HFFc6 (cell line): ENCODE measurements at regions not wholly inside any gene's neighbourhood (a gene's known extent, or its start where the extent isn't known, plus 50 kb on each side); places are given as distances from the start of the nearest gene placed in this dataset.

Source experiments
- DNase-seq: peaks from one replicate; pipeline ENCODE4 v3.0.0-alpha.2; 2018
- H3K27ac Mint-ChIP-seq: 2 replicates; pipeline ENCODE4 v1.8.0; 2020; ENCODE audit warnings: mild to moderate bottlenecking, mixed read lengths
- H3K27me3 Mint-ChIP-seq: 2 replicates; pipeline ENCODE4 v1.8.0; 2021; ENCODE audit warnings: mild to moderate bottlenecking, moderate library complexity, mixed read lengths; ENCODE audit not compliant: insufficient read depth
- H3K36me3 Mint-ChIP-seq: 2 replicates; pipeline ENCODE4 v1.8.0; 2021; ENCODE audit warnings: low read depth, mixed read lengths
- H3K4me1 Mint-ChIP-seq: 2 replicates; pipeline ENCODE4 v1.8.0; 2020; ENCODE audit warnings: low read depth, mixed read lengths
- H3K4me3 Mint-ChIP-seq: 2 replicates; pipeline ENCODE4 v1.8.0; 2020; ENCODE audit warnings: mild to moderate bottlenecking, moderate library complexity, mixed read lengths
- H3K9me3 Mint-ChIP-seq: 2 replicates; pipeline ENCODE4 v1.8.0; 2020; ENCODE audit warnings: mild to moderate bottlenecking, mixed read lengths
- TF ChIP-seq, protein P1 (sequence below): fragments of 200-600 bp; sonication (generic); IDR thresholded peaks from 2 replicates; pipeline ENCODE4 v1.5.0; 2021; ENCODE audit warnings: antibody characterized with exemption, mild to moderate bottlenecking

DNA sequence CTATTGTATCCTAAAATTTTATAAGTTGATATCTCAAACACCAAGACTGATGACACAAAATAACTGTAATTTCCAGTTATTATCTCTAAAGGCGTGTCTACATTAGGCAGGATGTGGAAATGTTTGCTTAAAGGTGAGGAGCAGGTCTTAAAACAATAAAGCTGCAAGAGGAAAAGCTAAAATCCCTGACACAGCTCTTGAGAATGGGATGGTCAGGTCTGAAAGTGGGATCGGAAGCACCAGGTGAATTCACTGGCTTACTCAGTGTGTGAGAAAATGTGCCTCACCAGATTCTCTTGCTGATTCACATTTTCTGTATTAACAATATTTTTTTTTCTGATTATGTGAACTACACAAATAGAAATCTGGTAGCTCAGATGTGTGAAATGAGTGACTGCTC is 421.9 kb upstream of the ADAMTS5 start:
- no peak overlapping the region for H3K4me3 Mint-ChIP-seq
- H3K9me3 Mint-ChIP-seq = no peaks in the 10 kb centered on the region
- no peaks in the 10 kb centered on the region for H3K36me3 Mint-ChIP-seq
- no peaks in the 10 kb centered on the region for H3K4me1 Mint-ChIP-seq
- TF ChIP-seq, protein P1, sequence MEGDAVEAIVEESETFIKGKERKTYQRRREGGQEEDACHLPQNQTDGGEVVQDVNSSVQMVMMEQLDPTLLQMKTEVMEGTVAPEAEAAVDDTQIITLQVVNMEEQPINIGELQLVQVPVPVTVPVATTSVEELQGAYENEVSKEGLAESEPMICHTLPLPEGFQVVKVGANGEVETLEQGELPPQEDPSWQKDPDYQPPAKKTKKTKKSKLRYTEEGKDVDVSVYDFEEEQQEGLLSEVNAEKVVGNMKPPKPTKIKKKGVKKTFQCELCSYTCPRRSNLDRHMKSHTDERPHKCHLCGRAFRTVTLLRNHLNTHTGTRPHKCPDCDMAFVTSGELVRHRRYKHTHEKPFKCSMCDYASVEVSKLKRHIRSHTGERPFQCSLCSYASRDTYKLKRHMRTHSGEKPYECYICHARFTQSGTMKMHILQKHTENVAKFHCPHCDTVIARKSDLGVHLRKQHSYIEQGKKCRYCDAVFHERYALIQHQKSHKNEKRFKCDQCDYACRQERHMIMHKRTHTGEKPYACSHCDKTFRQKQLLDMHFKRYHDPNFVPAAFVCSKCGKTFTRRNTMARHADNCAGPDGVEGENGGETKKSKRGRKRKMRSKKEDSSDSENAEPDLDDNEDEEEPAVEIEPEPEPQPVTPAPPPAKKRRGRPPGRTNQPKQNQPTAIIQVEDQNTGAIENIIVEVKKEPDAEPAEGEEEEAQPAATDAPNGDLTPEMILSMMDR = no peak
- H3K27ac Mint-ChIP-seq = no peak overlapping the region
- DNase-seq = no peak
- H3K27me3 Mint-ChIP-seq = no peaks in the 10 kb centered on the region

DNA sequence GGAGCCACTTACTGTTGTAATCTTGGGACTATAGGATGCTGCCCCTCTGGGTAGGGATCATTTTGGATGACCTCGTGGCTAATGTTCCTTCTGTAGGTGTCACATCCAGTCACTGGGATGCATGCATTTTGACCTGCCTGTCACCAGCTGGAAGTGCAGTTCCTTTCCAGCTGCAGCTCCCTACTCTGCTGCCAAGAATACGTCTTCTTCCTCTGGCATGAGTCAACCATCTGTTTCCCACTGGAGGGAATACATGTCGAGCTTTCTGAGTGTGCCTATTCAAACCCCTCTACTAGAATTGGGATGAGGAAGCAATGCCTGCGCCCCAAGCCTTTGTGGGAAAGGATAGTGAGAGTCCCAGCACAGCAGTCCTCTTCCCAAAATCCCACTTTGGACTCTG is 415.5 kb upstream of the ADAMTS5 start:
- no peaks in the 10 kb centered on the region for H3K4me1 Mint-ChIP-seq
- TF ChIP-seq, protein P1 = no peak
- H3K27me3 Mint-ChIP-seq = no peaks in the 10 kb centered on the region; the same call in 1 of the 2 replicates
- no peaks in the 10 kb centered on the region for H3K9me3 Mint-ChIP-seq
- no peaks in the 10 kb centered on the region for H3K36me3 Mint-ChIP-seq
- no peak overlapping the region for H3K4me3 Mint-ChIP-seq
- no peak overlapping the region for H3K27ac Mint-ChIP-seq
- no peak for DNase-seq

DNA sequence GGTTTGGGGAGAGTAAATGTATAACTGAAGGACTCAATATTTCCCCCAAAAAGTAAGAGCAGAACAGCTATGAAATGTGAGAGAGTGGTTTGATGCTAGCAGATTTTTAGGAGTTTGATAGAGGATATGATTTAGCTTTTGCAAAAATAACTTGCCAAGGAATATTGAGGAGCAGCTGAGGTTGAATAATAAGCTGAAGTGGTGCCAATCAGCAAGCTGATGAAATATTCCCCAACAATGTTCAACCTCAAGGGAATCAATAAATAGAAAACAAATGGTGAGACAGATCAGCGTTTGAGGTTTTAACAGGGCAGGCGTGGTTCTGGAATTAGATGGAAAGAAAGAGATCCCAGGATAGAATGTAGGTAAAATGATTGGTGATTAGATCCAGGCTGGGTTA is 413.4 kb upstream of the ADAMTS5 start:
- Mint-ChIP-seq H3K9me3 (no peaks in the 10 kb centered on the region), H3K4me1 (no peaks in the 10 kb centered on the region), H3K27me3 (no peaks in the 10 kb centered on the region; the same call in 1 of the 2 replicates), H3K36me3 (no peaks in the 10 kb centered on the region), H3K27ac (no peak overlapping the region), H3K4me3 (no peak overlapping the region)
- no peak for DNase-seq
- TF ChIP-seq, protein P1 = no peak

DNA sequence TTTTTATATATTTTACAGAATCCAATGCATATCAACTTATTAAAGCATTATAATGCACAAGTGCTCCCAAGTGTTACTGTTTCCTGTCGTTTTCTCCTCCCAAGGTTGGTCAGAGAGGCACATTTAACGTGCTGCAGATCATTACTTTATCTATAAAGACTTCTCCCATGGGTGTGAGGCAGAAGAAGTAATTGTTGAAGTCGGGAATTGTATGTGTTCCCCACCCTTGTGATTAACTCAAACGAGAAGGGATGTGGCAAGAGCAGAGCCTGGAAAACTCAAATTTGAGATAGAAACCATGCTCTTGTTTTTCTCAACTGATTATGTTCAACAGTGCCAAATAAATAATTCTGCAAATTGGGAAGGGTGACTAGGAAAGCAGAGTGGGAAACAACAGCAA is 412.5 kb upstream of the ADAMTS5 start:
- Mint-ChIP-seq H3K27ac (no peak overlapping the region), H3K4me3 (no peak overlapping the region), H3K4me1 (no peaks in the 10 kb centered on the region), H3K27me3 (no peaks in the 10 kb centered on the region; the same call in 1 of the 2 replicates), H3K36me3 (no peaks in the 10 kb centered on the region), H3K9me3 (no peaks in the 10 kb centered on the region)
- TF ChIP-seq, protein P1 = no peak
- no peak for DNase-seq

DNA sequence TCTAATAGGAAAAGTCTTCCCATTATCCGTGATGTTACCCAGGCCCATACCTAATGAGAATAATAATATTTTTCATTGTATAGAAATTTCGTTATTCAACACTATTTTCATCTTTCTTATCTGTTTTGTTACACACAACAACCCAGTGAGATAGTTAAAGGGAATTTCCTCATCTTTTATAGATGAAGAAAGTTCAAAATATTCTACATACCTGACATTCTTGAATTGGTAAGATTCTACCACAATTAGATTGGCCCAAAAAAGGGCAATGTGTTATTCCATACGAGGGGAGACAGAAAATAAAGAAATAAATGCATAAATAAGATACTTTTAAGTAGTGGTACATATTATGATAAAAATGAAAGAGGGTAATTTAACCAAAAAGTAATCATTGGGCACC is 405.5 kb upstream of the ADAMTS5 start:
- TF ChIP-seq, protein P1 = no peak
- Mint-ChIP-seq H3K27me3 (no peaks in the 10 kb centered on the region), H3K4me3 (no peak overlapping the region), H3K36me3 (no peaks in the 10 kb centered on the region), H3K9me3 (no peaks in the 10 kb centered on the region), H3K4me1 (peaks cover 28% of the 10 kb centered on the region), H3K27ac (no peak overlapping the region)
- DNase-seq = no peak

DNA sequence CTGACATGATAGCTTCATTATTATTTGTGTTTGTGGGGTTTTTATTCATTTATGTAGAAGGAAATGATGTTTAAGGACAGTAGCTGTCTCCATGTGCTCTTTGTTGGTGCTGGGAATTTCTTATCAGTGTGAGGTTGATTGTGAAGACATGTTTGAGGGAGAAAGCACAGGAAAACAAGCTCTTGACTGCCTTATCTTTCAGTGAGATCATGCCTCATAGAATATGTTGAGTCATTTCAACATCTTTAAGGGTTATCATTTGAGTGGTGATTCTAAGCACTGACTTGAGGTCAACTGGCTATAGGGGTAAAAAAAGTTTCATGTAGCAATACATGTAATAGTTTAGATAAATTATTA is 405.1 kb upstream of the ADAMTS5 start:
- peak overlapping the region; percentile 40 for H3K27ac Mint-ChIP-seq
- TF ChIP-seq, protein P1 = no peak
- peak; percentile 36 for DNase-seq
- H3K4me1 Mint-ChIP-seq = peaks cover 32% of the 10 kb centered on the region
- H3K9me3 Mint-ChIP-seq = no peaks in the 10 kb centered on the region
- no peaks in the 10 kb centered on the region for H3K27me3 Mint-ChIP-seq
- no peaks in the 10 kb centered on the region for H3K36me3 Mint-ChIP-seq
- no peak overlapping the region for H3K4me3 Mint-ChIP-seq
